ENCODE measurements at regions not wholly inside any gene's neighbourhood (a gene's known extent, or its start where the extent isn't known, plus 50 kb on each side); places are given as distances from the start of the nearest gene placed in this dataset.
A peak's percentile ranks its signal among the peaks of the same experiment; 100 is the strongest.

DNA sequence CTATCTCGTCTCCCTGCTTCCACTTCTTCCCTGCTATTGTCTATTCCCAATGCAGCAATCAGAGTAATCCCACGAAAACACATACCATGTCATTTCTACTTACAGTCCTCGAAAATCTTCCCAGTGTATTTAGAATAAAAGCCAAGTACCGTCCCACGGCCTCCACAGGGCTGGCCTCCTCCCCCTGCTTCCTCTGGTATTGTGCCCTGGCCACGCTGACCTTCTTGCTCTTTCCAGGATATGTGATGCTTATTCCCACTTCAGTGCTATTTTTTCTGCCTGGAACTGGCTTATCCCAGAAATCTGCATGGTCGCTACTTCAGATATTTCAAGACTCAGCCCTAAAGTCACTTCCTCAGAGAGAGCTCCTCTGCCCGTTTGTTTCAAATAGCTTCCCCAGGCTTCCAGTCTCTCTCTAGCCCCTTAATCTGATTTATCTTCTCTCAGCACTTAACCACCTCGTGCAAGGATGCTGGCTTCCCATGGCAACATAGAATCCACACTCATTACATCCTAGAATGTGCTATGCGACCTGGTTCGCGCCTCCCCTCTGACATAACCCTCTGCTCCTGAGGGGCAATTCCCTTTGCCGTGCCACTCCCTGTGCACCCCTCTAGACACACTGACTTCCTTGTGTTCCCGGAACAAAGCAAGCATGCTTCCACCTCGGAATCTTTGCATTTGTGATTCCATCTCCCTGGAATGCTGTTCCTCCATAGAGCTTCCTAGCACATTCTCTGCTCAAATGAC is 365.9 kb downstream of the ZSWIM6 start:
- Histone ChIP-seq H3K27ac (no peak overlapping the region), H3K4me1 (peaks cover 6 to 9% of the 10 kb centered on the region in 2 donors), H3K9me3 (no peaks in the 10 kb centered on the region), H3K36me3 (no peaks in the 10 kb centered on the region), H3K27me3 (no peaks in the 10 kb centered on the region), H3K4me3 (replicated peaks in 1 of 3) (no peak overlapping the region)
- DNase-seq, result no peak
- intact Hi-C loops (cut with DNase I), result no loop called here
- TF ChIP-seq CTCF (IDR thresholded peaks at IDR 0.05) (no peak), POLR2A (IDR thresholded peaks at IDR 0.05) (no peak)
- WGBS, 2 donors, result 66 to 73% methylated on average over 15 of the region's 15 CpGs

- no peak for TF ChIP-seq CTCF (IDR thresholded peaks at IDR 0.05)
- peaks cover 6 to 9% of the 10 kb centered on the region in 2 donors for H3K4me1 ChIP-seq
- H3K4me3 ChIP-seq (replicated peaks in 1 of 3), result no peak overlapping the region
- 55 to 71% methylated on average over 4 of the region's 4 CpGs for WGBS, 2 donors
- no peaks in the 10 kb centered on the region for H3K36me3 ChIP-seq
- no peaks in the 10 kb centered on the region for H3K27me3 ChIP-seq
- H3K9me3 ChIP-seq, result no peaks in the 10 kb centered on the region
- DNase-seq, result peak in 1 of 2 donors; percentile 14
- intact Hi-C loops (cut with DNase I), result no loop called here
- H3K27ac ChIP-seq, result no peak overlapping the region
These were observed 370.0 kb downstream of the ZSWIM6 start for GRCh38 chr5:61701877-61702602.

DNA sequence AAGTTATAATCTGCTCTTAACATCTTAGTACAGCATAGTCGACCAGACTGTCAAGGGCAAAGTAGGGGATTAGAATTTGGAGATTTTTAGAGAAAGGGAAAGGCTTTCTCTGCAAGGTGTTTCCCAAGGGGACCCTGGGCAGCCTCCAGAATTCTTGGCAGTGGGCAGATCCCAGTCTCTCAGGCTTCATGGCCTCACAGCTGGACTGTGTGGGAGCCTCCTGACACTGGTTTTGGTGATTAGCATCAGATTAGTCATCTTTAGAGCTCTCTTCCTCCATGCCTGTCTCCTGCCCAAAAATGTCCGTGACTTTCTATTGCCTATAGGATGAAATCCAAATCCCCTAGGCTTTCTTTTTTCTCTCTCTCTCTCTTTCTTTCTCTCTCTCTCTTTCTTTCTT is 370.7 kb downstream of the ZSWIM6 start:
- no peak for DNase-seq
- Histone ChIP-seq H3K4me3 (replicated peaks in 1 of 3) (no peak overlapping the region), H3K36me3 (no peaks in the 10 kb centered on the region), H3K27me3 (no peaks in the 10 kb centered on the region), H3K27ac (no peak overlapping the region), H3K9me3 (no peaks in the 10 kb centered on the region), H3K4me1 (peaks cover 6 to 9% of the 10 kb centered on the region in 2 donors)
- TF ChIP-seq POLR2A (IDR thresholded peaks at IDR 0.05) (no peak), CTCF (IDR thresholded peaks at IDR 0.05) (no peak)
- WGBS, 2 donors, result 74 to 81% methylated on average over 2 of the region's 2 CpGs
- intact Hi-C loops (cut with DNase I), result no loop called here

DNA sequence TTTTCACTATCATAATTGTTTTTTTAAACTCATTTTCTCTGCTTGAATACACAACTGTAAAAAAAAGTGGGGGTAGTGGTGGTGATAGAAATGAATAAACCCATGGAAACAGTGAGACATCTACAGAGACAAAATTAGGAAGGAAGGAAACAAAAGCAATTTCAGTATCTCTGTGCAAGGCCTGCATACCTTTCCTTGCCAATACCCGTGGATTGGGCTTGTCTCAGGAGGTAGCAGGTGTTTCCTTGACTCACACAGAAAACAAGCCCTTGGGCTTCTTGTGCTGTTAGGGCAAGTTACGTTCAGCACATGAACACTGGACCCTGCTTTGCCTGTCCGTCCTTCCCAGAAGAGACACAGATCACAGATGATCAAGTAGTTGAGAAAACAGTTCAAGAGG is 372.2 kb downstream of the ZSWIM6 start:
- H3K4me3 ChIP-seq (replicated peaks in 1 of 3), result no peak overlapping the region
- DNase-seq, result no peak
- intact Hi-C loops (cut with DNase I), result no loop called here
- no peaks in the 10 kb centered on the region for H3K27me3 ChIP-seq
- H3K27ac ChIP-seq, result no peak overlapping the region
- H3K36me3 ChIP-seq, result no peaks in the 10 kb centered on the region
- WGBS, 2 donors, result 75 to 76% methylated on average over 3 of the region's 3 CpGs
- peaks cover 6 to 9% of the 10 kb centered on the region in 2 donors for H3K4me1 ChIP-seq
- H3K9me3 ChIP-seq, result no peaks in the 10 kb centered on the region
- TF ChIP-seq POLR2A (IDR thresholded peaks at IDR 0.05) (no peak), CTCF (IDR thresholded peaks at IDR 0.05) (no peak)

DNA sequence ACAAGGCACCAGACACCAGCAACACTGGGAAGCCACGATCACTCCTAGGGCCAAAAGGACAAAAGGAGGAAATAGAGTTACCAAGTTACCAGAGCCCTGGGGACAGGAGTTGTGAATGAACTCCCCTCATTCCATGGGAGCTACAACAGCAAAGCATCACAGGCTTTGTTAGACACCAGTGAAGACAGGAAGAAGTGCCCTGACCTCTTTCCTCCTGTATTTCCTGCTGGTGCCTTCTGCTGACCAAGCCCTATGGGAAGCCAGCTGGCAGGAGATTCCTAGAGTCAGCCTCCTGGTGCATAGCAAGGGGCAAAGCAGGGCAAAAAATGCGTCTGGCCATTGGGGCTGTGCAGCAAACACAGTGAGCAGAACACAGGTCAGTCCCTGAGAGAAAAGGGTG is 374.7 kb downstream of the ZSWIM6 start:
- no peak overlapping the region for H3K4me3 ChIP-seq (replicated peaks in 1 of 3)
- no peaks in the 10 kb centered on the region for H3K27me3 ChIP-seq
- intact Hi-C loops (cut with DNase I), result no loop called here
- WGBS, 2 donors, result 64 to 78% methylated on average over 2 of the region's 2 CpGs
- H3K27ac ChIP-seq, result no peak overlapping the region
- H3K4me1 ChIP-seq, result peaks cover 4 to 6% of the 10 kb centered on the region in 2 donors
- TF ChIP-seq CTCF (IDR thresholded peaks at IDR 0.05), result no peak
- H3K36me3 ChIP-seq, result no peaks in the 10 kb centered on the region
- peak in 1 of 2 donors; percentile 10 for DNase-seq
- no peaks in the 10 kb centered on the region for H3K9me3 ChIP-seq
